ENCODE measurements at regions not wholly inside any gene's neighbourhood (a gene's known extent, or its start where the extent isn't known, plus 50 kb on each side); places are given as distances from the start of the nearest gene placed in this dataset.
A peak's percentile ranks its signal among the peaks of the same experiment; 100 is the strongest.

- Histone ChIP-seq H3K9me3 (ENCODE audit: control insufficient read depth in 4 of 4, insufficient read depth in 3 of 4, low read length in 3 of 4) (no peaks in the 10 kb centered on the region), H3K27me3 (ENCODE audit: control insufficient read depth in 3 of 3, insufficient read depth in 3 of 3, low read length in 2 of 3) (no peaks in the 10 kb centered on the region), H3K4me3 (no peak overlapping the region), H3K9ac (ENCODE audit: insufficient read depth in 1 of 2, low read length in 2 of 2) (no peak overlapping the region), H3K36me3 (ENCODE audit: control insufficient read depth in 4 of 4, insufficient read depth in 4 of 4, low read length in 4 of 4) (no peaks in the 10 kb centered on the region), H3K27ac (ENCODE audit: low read depth in 1 of 2, low read length in 1 of 2) (no peak overlapping the region), H3K4me1 (ENCODE audit: control insufficient read depth in 5 of 5, insufficient read depth in 5 of 5, low read length in 5 of 5) (peaks cover 0 to 26% (median 0%) of the 10 kb centered on the region in 5 donors)
- WGBS, 2 donors, result 62 to 64% methylated on average over 1 of the region's 1 CpG
- no peak for ATAC-seq (ENCODE audit: insufficient read depth, low FRiP score)
- TF ChIP-seq CTCF (IDR thresholded peaks at IDR 0.05; ENCODE audit: control extremely low read depth, extremely low read depth), result no peak
- DNase-seq, result peak; percentile 78 to 91 (median 84)
Observed at GRCh38 chr5:8383616-8384015, 514.7 kb downstream of the MTRR start.

GRCh38 chr5:8386719-8387288 lies 517.9 kb downstream of the MTRR start:
- 76 to 79% methylated on average over 2 of the region's 2 CpGs for WGBS, 2 donors
- Histone ChIP-seq H3K36me3 (ENCODE audit: control insufficient read depth in 4 of 4, insufficient read depth in 4 of 4, low read length in 4 of 4) (no peaks in the 10 kb centered on the region), H3K9me3 (ENCODE audit: control insufficient read depth in 4 of 4, insufficient read depth in 3 of 4, low read length in 3 of 4) (no peaks in the 10 kb centered on the region), H3K27ac (ENCODE audit: low read depth in 1 of 2, low read length in 1 of 2) (no peak overlapping the region), H3K4me3 (no peak overlapping the region), H3K9ac (ENCODE audit: insufficient read depth in 1 of 2, low read length in 2 of 2) (no peak overlapping the region), H3K27me3 (ENCODE audit: control insufficient read depth in 3 of 3, insufficient read depth in 3 of 3, low read length in 2 of 3) (no peaks in the 10 kb centered on the region), H3K4me1 (ENCODE audit: control insufficient read depth in 5 of 5, insufficient read depth in 5 of 5, low read length in 5 of 5) (peaks cover 0 to 30% (median 4%) of the 10 kb centered on the region in 5 donors)
- no peak for DNase-seq
- TF ChIP-seq CTCF (IDR thresholded peaks at IDR 0.05; ENCODE audit: control extremely low read depth, extremely low read depth), result no peak
- no peak for ATAC-seq (ENCODE audit: insufficient read depth, low FRiP score)

- H3K9ac ChIP-seq (ENCODE audit: insufficient read depth in 1 of 2, low read length in 2 of 2), result no peak overlapping the region
- no peak overlapping the region for H3K4me3 ChIP-seq
- ATAC-seq (ENCODE audit: insufficient read depth, low FRiP score) (no peak), DNase-seq (no peak)
- WGBS, 2 donors, result 66 to 77% methylated on average over 2 of the region's 2 CpGs
- H3K9me3 ChIP-seq (ENCODE audit: control insufficient read depth in 4 of 4, insufficient read depth in 3 of 4, low read length in 3 of 4), result no peaks in the 10 kb centered on the region
- no peak for TF ChIP-seq CTCF (IDR thresholded peaks at IDR 0.05; ENCODE audit: control extremely low read depth, extremely low read depth)
- no peaks in the 10 kb centered on the region for H3K27me3 ChIP-seq (ENCODE audit: control insufficient read depth in 3 of 3, insufficient read depth in 3 of 3, low read length in 2 of 3)
- no peaks in the 10 kb centered on the region for H3K36me3 ChIP-seq (ENCODE audit: control insufficient read depth in 4 of 4, insufficient read depth in 4 of 4, low read length in 4 of 4)
- peaks cover 0 to 23% (median 7%) of the 10 kb centered on the region in 5 donors for H3K4me1 ChIP-seq (ENCODE audit: control insufficient read depth in 5 of 5, insufficient read depth in 5 of 5, low read length in 5 of 5)
- no peak overlapping the region for H3K27ac ChIP-seq (ENCODE audit: low read depth in 1 of 2, low read length in 1 of 2)
Observed at GRCh38 chr5:8391911-8392310, 523.0 kb downstream of the MTRR start.

GRCh38 chr5:8393240-8393639 lies 524.3 kb downstream of the MTRR start:
- no peak for TF ChIP-seq CTCF (IDR thresholded peaks at IDR 0.05; ENCODE audit: control extremely low read depth, extremely low read depth)
- ATAC-seq (ENCODE audit: insufficient read depth, low FRiP score) (no peak), DNase-seq (peak in 2 of 3 donors; percentile 54 to 61)
- Histone ChIP-seq H3K36me3 (ENCODE audit: control insufficient read depth in 4 of 4, insufficient read depth in 4 of 4, low read length in 4 of 4) (no peaks in the 10 kb centered on the region), H3K4me1 (ENCODE audit: control insufficient read depth in 5 of 5, insufficient read depth in 5 of 5, low read length in 5 of 5) (peaks cover 0 to 23% (median 7%) of the 10 kb centered on the region in 5 donors), H3K27ac (ENCODE audit: low read depth in 1 of 2, low read length in 1 of 2) (no peak overlapping the region), H3K9ac (ENCODE audit: insufficient read depth in 1 of 2, low read length in 2 of 2) (no peak overlapping the region), H3K4me3 (no peak overlapping the region), H3K27me3 (ENCODE audit: control insufficient read depth in 3 of 3, insufficient read depth in 3 of 3, low read length in 2 of 3) (no peaks in the 10 kb centered on the region), H3K9me3 (ENCODE audit: control insufficient read depth in 4 of 4, insufficient read depth in 3 of 4, low read length in 3 of 4) (no peaks in the 10 kb centered on the region)
- WGBS, 2 donors, result 53 to 60% methylated on average over 2 of the region's 2 CpGs

Measured in lung (tissue), 11 donors.